Upper lobe of left lung (tissue), 4 donors: ENCODE measurements at regions not wholly inside any gene's neighbourhood (a gene's known extent, or its start where the extent isn't known, plus 50 kb on each side); places are given as distances from the start of the nearest gene placed in this dataset.

Source experiments
- CTCF ChIP-seq, 6 experiments: fragments of 450-650 bp in 4 of 6; fragments of 200-600 bp in 2 of 6; sonication (generic) in 2 of 6; IDR thresholded peaks; one replicate each; pipeline ENCODE4 v1.5.1; 2016 to 2019; ENCODE audit warnings: antibody characterized with exemption in 6 of 6
- EP300 ChIP-seq, 4 donors: sonication (generic); formaldehyde crosslinking; IDR thresholded peaks; one replicate each; pipeline ENCODE4 v1.5.1; 2017; ENCODE audit warnings: antibody characterized with exemption in 4 of 4, control low read depth in 2 of 4
- POLR2A ChIP-seq, 4 donors: fragments of 450-650 bp; IDR thresholded peaks; one replicate each; pipeline ENCODE4 v1.5.1; 2016 to 2017; ENCODE audit warnings: antibody characterized with exemption in 4 of 4, mild to moderate bottlenecking in 2 of 4

DNA sequence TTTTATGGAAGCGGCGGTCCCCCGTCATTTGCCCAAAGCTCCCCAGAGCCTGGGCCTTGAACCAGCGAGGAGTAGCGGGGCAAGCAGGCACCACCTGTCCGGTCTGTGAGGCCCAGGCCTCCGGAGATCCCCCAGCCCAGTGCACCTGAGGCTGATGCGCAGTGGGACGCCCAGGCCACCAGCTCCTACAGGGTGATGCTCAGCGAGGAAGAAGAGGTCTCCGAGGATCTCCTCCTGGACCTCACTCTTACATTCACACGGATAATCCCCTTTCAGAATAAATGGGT, 220.2 kb downstream of the NDUFA10 start:
- no peak for TF ChIP-seq CTCF (IDR thresholded peaks at IDR 0.05)
- no peak for TF ChIP-seq POLR2A (IDR thresholded peaks at IDR 0.05)
- TF ChIP-seq EP300 (IDR thresholded peaks at IDR 0.05): no peak
